ENCODE measurements at regions not wholly inside any gene's neighbourhood (a gene's known extent, or its start where the extent isn't known, plus 50 kb on each side); places are given as distances from the start of the nearest gene placed in this dataset.

DNA sequence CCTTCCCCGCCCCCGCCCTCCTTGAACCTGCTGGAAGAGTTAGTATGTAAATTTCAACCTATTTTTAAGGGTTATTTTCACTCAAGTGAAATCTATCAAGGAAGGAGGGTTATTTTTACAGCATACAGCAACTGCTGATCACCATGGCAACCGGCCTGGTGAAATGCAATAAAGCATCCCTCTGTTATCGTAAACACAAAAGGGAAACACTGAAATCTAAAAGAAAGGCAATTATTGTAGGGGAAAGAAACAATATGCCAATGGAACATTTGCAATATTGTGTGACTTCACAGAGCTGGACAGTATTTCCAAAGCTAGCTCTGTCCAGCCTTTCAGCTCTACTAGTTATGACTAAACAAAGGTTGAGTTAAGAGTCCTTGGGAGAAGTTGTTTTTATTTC lies 588.3 kb upstream of the PBX1 start:
- TF ChIP-seq, protein P1, sequence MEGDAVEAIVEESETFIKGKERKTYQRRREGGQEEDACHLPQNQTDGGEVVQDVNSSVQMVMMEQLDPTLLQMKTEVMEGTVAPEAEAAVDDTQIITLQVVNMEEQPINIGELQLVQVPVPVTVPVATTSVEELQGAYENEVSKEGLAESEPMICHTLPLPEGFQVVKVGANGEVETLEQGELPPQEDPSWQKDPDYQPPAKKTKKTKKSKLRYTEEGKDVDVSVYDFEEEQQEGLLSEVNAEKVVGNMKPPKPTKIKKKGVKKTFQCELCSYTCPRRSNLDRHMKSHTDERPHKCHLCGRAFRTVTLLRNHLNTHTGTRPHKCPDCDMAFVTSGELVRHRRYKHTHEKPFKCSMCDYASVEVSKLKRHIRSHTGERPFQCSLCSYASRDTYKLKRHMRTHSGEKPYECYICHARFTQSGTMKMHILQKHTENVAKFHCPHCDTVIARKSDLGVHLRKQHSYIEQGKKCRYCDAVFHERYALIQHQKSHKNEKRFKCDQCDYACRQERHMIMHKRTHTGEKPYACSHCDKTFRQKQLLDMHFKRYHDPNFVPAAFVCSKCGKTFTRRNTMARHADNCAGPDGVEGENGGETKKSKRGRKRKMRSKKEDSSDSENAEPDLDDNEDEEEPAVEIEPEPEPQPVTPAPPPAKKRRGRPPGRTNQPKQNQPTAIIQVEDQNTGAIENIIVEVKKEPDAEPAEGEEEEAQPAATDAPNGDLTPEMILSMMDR (IDR thresholded peaks at IDR 0.05) = no peak
- TF ChIP-seq POLR2A (IDR thresholded peaks at IDR 0.05) = no peak
